GM18502 (cell line): ENCODE measurements at regions not wholly inside any gene's neighbourhood (a gene's known extent, or its start where the extent isn't known, plus 50 kb on each side); places are given as distances from the start of the nearest gene placed in this dataset.
"Not testable (repeated sequence)": the region's sequence is repeated elsewhere in the genome, so short reads cannot be mapped to it uniquely, and the experiment has no call there.

Experiments
- ATAC-seq: cut with Tn5 transposase; IDR thresholded peaks from one replicate; pipeline ENCODE4 v1.9.1; 2021; ENCODE audit warnings: mild to moderate bottlenecking; ENCODE audit not compliant: unreplicated experiment, poor library complexity

GRCh38 chr11:97751952-97752351 lies 1268.8 kb upstream of the CNTN5 start:
- ATAC-seq, result no peak

GRCh38 chr11:97754976-97755375 lies 1265.8 kb upstream of the CNTN5 start:
- no peak for ATAC-seq

- ATAC-seq, result no peak
Measured at GRCh38 chr11:97756571-97757335, 1264.0 kb upstream of the CNTN5 start.

GRCh38 chr11:97761175-97761574 lies 1259.6 kb upstream of the CNTN5 start:
- ATAC-seq, result no peak

GRCh38 chr11:97764193-97764592 lies 1256.6 kb upstream of the CNTN5 start:
- no peak for ATAC-seq

GRCh38 chr11:97764605-97765004 lies 1256.1 kb upstream of the CNTN5 start:
- ATAC-seq, result no peak

- ATAC-seq, result no peak
Measured at GRCh38 chr11:97770570-97770969, 1250.2 kb upstream of the CNTN5 start.

GRCh38 chr11:97772705-97773104 lies 1248.0 kb upstream of the CNTN5 start:
- no peak for ATAC-seq

- not testable (repeated sequence) for ATAC-seq
Measured at GRCh38 chr11:97784388-97784787, 1236.4 kb upstream of the CNTN5 start.

GRCh38 chr11:97786961-97787360 lies 1233.8 kb upstream of the CNTN5 start:
- no peak for ATAC-seq

- no peak for ATAC-seq
Measured at GRCh38 chr11:97794876-97795275, 1225.9 kb upstream of the CNTN5 start.

GRCh38 chr11:97800891-97801290 lies 1219.9 kb upstream of the CNTN5 start:
- ATAC-seq, result no peak

- ATAC-seq, result no peak
Measured at GRCh38 chr11:97814325-97814959, 1206.3 kb upstream of the CNTN5 start.

- no peak for ATAC-seq
Measured at GRCh38 chr11:97815667-97816066, 1205.1 kb upstream of the CNTN5 start.

GRCh38 chr11:97832451-97832850 lies 1188.3 kb upstream of the CNTN5 start:
- no peak for ATAC-seq

GRCh38 chr11:97833412-97833811 lies 1187.3 kb upstream of the CNTN5 start:
- no peak for ATAC-seq

GRCh38 chr11:97844016-97844415 lies 1176.7 kb upstream of the CNTN5 start:
- no peak for ATAC-seq

GRCh38 chr11:97847730-97848129 lies 1173.0 kb upstream of the CNTN5 start:
- no peak for ATAC-seq

- ATAC-seq, result no peak
Measured at GRCh38 chr11:97850701-97851100, 1170.0 kb upstream of the CNTN5 start.

GRCh38 chr11:97854357-97854756 lies 1166.4 kb upstream of the CNTN5 start:
- no peak for ATAC-seq

- no peak for ATAC-seq
Measured at GRCh38 chr11:97854877-97855276, 1165.9 kb upstream of the CNTN5 start.

- ATAC-seq, result no peak
Measured at GRCh38 chr11:97856666-97857065, 1164.1 kb upstream of the CNTN5 start.
